Mesodermal cell (in vitro differentiated cells): ENCODE measurements at regions not wholly inside any gene's neighbourhood (a gene's known extent, or its start where the extent isn't known, plus 50 kb on each side); places are given as distances from the start of the nearest gene placed in this dataset.

ENCODE experiments used
- H3K27ac ChIP-seq: 2 replicates; pipeline ENCODE4 v1.7.0; 2013; ENCODE audit warnings: mild to moderate bottlenecking, low read depth, low read length, moderate library complexity; ENCODE audit not compliant: severe bottlenecking
- H3K36me3 ChIP-seq: 2 replicates; pipeline ENCODE4 v1.7.1; 2013; ENCODE audit warnings: mild to moderate bottlenecking, low read length, moderate library complexity; ENCODE audit not compliant: control insufficient read depth, insufficient read depth
- H3K4me1 ChIP-seq: one replicate; pipeline ENCODE4 v1.7.1; 2013; ENCODE audit warnings: mild to moderate bottlenecking, low read length; ENCODE audit not compliant: insufficient read depth, control insufficient read depth, poor library complexity, severe bottlenecking
- H3K4me3 ChIP-seq: 2 replicates; pipeline ENCODE4 v1.7.0; 2013; ENCODE audit warnings: low read length, control low read depth, mild to moderate bottlenecking; ENCODE audit not compliant: insufficient read depth, poor library complexity, severe bottlenecking; ENCODE audit errors: extremely low read depth
- H3K9me3 ChIP-seq: 2 replicates; pipeline ENCODE4 v1.7.1; 2013; ENCODE audit warnings: mild to moderate bottlenecking, low read length, moderate library complexity; ENCODE audit not compliant: control insufficient read depth
- WGBS, 2 experiments: methylation state at CpG; one replicate each; pipeline ENCODE4 v1.1.5; 2013; ENCODE audit warnings: missing lambda C conversion rate in 2 of 2; ENCODE audit not compliant: insufficient coverage in 2 of 2; 5-methylcytosine and 5-hydroxymethylcytosine counted together

- 74 to 78% methylated on average over 3 of the region's 3 CpGs for WGBS, 2 experiments
- H3K36me3 ChIP-seq = no peaks in the 10 kb centered on the region
These were observed 258.7 kb upstream of the GPC6 start for GRCh38 chr13:92967923-92968322.

GRCh38 chr13:92972751-92973150 lies 253.9 kb upstream of the GPC6 start:
- H3K27ac ChIP-seq = no peak overlapping the region
- WGBS, 2 experiments = 100% methylated on average over 1 of the region's 3 CpGs; no CpG with 5 or more reads in 1 of the 2 experiments
- H3K36me3 ChIP-seq = no peaks in the 10 kb centered on the region
- H3K4me3 ChIP-seq = no peak overlapping the region
- H3K9me3 ChIP-seq = no peaks in the 10 kb centered on the region
- no peaks in the 10 kb centered on the region for H3K4me1 ChIP-seq

More at GRCh38 chr13:92967923-92968322, 258.7 kb upstream of the GPC6 start:
- no peaks in the 10 kb centered on the region for H3K4me1 ChIP-seq
- no peaks in the 10 kb centered on the region for H3K9me3 ChIP-seq
- H3K27ac ChIP-seq = no peak overlapping the region
- H3K4me3 ChIP-seq = no peak overlapping the region

GRCh38 chr13:92974905-92975429 lies 251.6 kb upstream of the GPC6 start:
- 93 to 97% methylated on average over 7 to 8 of the region's 8 CpGs for WGBS, 2 experiments

GRCh38 chr13:92976657-92977056 lies 249.9 kb upstream of the GPC6 start:
- Histone ChIP-seq H3K27ac (no peak overlapping the region), H3K4me3 (no peak overlapping the region), H3K36me3 (no peaks in the 10 kb centered on the region), H3K9me3 (no peaks in the 10 kb centered on the region), H3K4me1 (no peaks in the 10 kb centered on the region)

More at GRCh38 chr13:92974905-92975429, 251.6 kb upstream of the GPC6 start:
- Histone ChIP-seq H3K27ac (no peak overlapping the region), H3K4me3 (no peak overlapping the region), H3K36me3 (no peaks in the 10 kb centered on the region), H3K9me3 (no peaks in the 10 kb centered on the region), H3K4me1 (no peaks in the 10 kb centered on the region)

- WGBS, 2 experiments = 83 to 100% methylated on average over 1 of the region's 2 CpGs
- Histone ChIP-seq H3K4me3 (no peak overlapping the region), H3K9me3 (no peaks in the 10 kb centered on the region), H3K36me3 (no peaks in the 10 kb centered on the region), H3K27ac (no peak overlapping the region), H3K4me1 (no peaks in the 10 kb centered on the region)
These were observed 242.5 kb upstream of the GPC6 start for GRCh38 chr13:92984151-92984550.

GRCh38 chr13:92989301-92989700 lies 237.3 kb upstream of the GPC6 start:
- no peaks in the 10 kb centered on the region for H3K36me3 ChIP-seq
- H3K27ac ChIP-seq = no peak overlapping the region
- no peaks in the 10 kb centered on the region for H3K4me1 ChIP-seq
- 71 to 78% methylated on average over 1 to 2 of the region's 2 CpGs for WGBS, 2 experiments
- no peak overlapping the region for H3K4me3 ChIP-seq
- no peaks in the 10 kb centered on the region for H3K9me3 ChIP-seq

GRCh38 chr13:92991692-92992091 lies 234.9 kb upstream of the GPC6 start:
- Histone ChIP-seq H3K27ac (no peak overlapping the region), H3K4me3 (no peak overlapping the region), H3K36me3 (no peaks in the 10 kb centered on the region), H3K4me1 (no peaks in the 10 kb centered on the region), H3K9me3 (no peaks in the 10 kb centered on the region)

- Histone ChIP-seq H3K4me3 (no peak overlapping the region), H3K27ac (no peak overlapping the region), H3K4me1 (no peaks in the 10 kb centered on the region), H3K36me3 (no peaks in the 10 kb centered on the region), H3K9me3 (no peaks in the 10 kb centered on the region)
- WGBS, 2 experiments = 86 to 100% methylated on average over 1 of the region's 3 CpGs
These were observed 232.6 kb upstream of the GPC6 start for GRCh38 chr13:92994056-92994455.

- Histone ChIP-seq H3K4me3 (no peak overlapping the region), H3K4me1 (no peaks in the 10 kb centered on the region), H3K27ac (no peak overlapping the region)
These were observed 224.6 kb upstream of the GPC6 start for GRCh38 chr13:93001866-93002461.

GRCh38 chr13:93003531-93003930 lies 223.1 kb upstream of the GPC6 start:
- Histone ChIP-seq H3K9me3 (no peaks in the 10 kb centered on the region), H3K36me3 (no peaks in the 10 kb centered on the region), H3K4me3 (no peak overlapping the region), H3K4me1 (no peaks in the 10 kb centered on the region), H3K27ac (no peak overlapping the region)
- 80% methylated on average over 2 of the region's 3 CpGs; no CpG with 5 or more reads in 1 of the 2 experiments for WGBS, 2 experiments

More at GRCh38 chr13:93001866-93002461, 224.6 kb upstream of the GPC6 start:
- 80 to 100% methylated on average over 1 to 2 of the region's 5 CpGs for WGBS, 2 experiments
- H3K36me3 ChIP-seq = no peaks in the 10 kb centered on the region
- H3K9me3 ChIP-seq = no peaks in the 10 kb centered on the region

GRCh38 chr13:93004919-93005318 lies 221.7 kb upstream of the GPC6 start:
- Histone ChIP-seq H3K27ac (no peak overlapping the region), H3K36me3 (no peaks in the 10 kb centered on the region), H3K4me3 (no peak overlapping the region), H3K4me1 (no peaks in the 10 kb centered on the region), H3K9me3 (no peaks in the 10 kb centered on the region)
